Stimulated activated CD4-positive, alpha-beta T cell treated with anti-CD3 and anti-CD28 coated beads, Interleukin-12 subunit alpha, Interleukin-12 subunit beta, amount 100 ng/mL, for 4 hours (primary cell): ENCODE measurements at regions not wholly inside any gene's neighbourhood (a gene's known extent, or its start where the extent isn't known, plus 50 kb on each side); places are given as distances from the start of the nearest gene placed in this dataset.
"Not testable (repeated sequence)": the region's sequence is repeated elsewhere in the genome, so short reads cannot be mapped to it uniquely, and the experiment has no call there.

ENCODE experiments used
- DNase-seq: peaks from one replicate; pipeline ENCODE4 v3.0.0-alpha.2; 2020

DNA sequence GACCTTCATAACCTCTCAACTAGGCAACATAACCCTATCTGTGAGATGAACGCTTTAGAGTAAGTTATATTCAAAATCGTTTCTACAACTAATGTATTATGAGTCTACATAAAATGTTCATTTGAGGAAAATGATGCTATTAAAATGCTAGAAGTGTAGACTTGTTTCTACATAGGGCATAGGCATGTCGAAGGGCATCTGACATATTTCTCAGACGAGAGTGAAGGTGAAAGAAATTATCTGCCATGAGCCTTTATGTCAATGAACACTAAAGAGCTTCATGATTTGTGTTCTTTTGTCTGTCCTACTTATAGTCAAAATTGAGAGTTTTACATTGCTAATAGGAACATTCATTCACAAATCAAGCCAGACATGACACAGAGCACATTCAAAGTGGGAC lies 811.8 kb downstream of the RAB28 start:
- DNase-seq, result no peak

DNA sequence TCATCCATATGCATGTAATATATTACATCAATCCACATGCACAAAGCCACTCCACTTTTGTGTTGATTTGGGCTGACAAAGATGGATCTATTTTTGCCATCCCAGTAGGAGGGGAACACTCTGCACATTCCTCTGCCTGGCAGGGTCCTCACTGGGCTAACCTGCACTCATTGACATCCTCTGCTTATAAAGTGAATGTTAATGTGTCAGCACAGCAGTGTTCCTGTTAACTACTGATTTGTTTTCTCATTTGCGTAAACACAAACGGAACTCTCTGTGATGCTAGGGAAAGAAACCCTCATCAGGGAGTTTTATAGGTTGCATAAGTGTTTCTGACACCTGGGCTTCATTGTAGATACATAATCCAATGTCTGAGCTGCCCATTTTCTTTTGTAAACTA lies 826.0 kb downstream of the RAB28 start:
- no peak for DNase-seq

DNA sequence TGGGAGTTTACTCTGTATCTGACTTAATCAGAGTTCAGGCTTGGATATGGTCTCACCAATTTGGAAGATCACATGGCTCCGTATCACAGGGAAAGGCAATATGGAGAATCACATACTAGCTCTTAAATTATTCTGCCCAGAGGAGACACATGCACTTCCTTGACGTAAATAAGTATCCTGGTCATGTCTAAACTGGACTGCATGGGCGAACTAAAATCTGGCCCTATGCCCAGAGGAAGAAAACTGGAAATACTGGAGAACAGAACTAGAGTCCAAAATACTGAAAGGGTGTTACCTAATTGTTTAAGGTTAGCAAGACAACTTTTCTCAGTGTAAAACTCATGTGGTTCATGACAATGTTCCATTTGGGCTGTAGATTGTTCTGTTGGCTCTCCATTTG lies 832.3 kb downstream of the RAB28 start:
- no peak for DNase-seq

DNA sequence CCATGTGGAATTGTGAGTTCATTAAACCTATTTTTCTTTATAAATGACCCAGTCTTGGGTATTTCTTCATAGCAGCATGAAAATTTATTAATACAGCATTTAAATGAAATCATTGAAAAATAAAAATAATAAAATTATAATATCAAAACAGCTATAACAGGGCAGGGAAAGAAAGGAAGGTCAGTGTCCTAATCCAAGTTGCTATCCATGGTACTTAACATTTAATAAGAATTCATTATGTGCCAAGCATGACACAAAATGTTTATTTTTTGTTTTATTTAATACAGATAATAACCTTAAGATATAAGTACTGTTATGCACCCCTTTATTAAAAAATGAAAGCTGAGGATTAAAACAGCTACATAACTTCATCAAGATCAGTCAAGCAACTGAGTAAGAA lies 838.4 kb downstream of the RAB28 start:
- no peak for DNase-seq

DNA sequence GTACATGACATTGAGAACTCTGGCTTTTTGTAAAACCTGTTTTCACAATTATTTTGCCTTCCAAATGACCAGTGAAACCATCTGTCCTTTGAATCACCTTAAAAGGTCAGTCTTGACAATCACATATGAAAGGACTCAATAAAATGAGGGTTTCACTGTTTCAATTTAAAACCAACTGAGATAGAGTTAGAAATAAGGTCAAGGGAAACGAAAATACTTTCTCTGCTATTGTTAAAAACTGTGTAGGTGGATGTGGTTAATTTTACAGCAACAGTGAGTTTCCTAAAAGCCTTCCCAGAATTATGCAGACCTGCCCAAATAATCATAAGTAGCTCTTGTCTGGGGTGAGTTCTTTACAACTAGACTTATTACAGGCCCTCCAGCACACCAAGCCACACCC lies 839.9 kb downstream of the RAB28 start:
- no peak for DNase-seq

DNA sequence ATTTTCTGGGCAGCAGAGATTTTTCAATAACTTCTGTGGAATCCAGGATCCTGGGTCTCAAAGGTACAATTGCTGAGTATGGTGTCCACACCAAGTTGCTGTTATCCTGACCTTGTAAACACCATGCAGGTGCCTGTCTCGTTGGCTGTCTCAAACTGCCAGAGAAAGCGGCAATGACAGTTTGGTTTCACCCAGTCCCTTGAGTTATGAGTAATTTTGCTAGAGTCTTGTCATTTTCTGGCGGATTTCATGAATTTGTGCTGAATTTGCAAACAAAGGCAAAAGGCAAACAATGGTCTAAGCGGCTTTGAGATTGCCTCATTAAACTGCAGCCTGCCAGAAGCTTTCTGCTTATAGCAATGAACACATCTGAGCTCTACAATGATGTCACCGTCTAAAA lies 847.9 kb downstream of the RAB28 start:
- DNase-seq, result no peak

DNA sequence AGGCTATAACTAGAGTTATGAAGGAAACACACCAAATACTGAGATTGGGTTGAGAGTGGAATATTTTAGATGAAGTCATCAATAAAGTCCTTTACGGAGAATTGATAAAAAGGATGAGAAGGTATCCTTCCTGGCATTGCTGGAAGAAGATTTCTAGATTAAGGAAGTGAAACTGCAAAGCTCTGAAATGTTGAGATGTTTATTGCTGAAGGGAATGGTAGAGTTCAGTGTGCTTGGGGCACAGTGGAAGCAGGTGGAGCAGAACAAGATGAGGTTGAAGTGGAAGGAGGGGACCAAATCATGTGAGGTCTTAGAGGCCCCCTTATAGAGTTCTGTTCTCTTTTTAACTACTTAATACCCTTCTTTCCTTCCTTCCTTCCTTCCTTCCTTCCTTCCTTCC lies 848.5 kb downstream of the RAB28 start:
- DNase-seq, result no peak

DNA sequence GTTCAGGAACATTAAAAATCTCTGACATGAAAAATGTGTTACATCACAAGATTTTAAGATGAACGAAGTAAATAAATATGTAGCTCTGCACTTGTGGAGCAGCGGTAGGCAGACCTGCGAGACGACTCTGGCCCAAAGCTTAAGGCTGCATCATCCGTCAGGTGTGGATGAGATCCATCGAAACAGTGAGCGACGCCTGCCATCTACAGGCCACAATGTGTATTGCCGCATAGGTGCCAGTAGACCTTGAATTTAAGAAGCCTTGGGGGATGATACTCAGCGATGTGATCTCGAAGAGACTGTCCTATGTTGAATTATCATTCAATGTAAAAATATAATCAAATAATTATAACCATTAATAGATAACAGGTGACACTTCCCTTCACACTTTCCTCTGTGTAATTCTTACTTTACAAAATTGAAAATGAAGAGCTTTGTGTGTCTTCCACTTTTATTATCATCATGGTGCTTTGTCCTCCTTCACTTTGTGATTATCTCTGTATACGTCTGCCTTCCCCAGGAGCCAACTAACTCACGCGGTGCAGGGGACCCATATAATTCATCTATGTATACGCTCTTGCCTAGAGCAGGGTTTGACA lies 851.0 kb downstream of the RAB28 start:
- peak; percentile 69 for DNase-seq

DNA sequence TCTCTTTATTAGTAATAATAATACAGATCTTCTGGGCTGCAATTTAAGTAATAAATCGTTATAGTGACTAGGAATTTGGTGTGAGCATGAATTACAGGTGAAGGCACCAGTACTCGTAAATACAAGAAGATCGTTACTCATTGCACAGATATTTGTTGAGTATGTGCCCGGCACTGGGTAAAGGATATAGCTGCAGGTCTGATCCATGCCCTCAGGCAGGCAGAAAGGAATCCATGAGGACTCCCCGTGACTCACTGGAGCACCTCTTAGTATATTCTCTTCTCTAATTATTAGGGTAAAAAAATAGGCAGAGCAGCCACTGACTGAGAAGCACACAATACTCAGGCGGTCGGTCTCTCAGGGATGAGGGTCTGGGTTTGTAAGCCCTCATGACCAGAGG lies 868.3 kb downstream of the RAB28 start:
- no peak for DNase-seq

DNA sequence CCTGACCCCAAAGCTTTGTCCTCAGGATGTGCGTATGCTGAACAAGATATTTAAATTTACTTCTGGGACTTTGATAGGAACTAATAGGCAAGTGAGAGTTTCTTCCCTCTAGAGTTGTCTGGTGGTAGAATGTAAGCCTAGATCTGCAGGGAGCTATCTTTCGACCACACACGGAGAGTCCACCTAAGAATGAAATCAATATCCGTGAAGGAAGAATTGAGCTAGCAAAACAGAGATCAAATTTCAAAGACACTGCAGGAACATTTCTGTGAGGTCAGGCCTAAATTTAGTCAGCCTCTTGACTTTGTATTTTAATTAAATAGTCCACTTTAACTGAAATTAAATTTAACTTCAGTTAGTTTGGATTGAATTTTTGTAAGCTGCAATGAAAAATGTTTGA lies 871.3 kb downstream of the RAB28 start:
- no peak for DNase-seq

DNA sequence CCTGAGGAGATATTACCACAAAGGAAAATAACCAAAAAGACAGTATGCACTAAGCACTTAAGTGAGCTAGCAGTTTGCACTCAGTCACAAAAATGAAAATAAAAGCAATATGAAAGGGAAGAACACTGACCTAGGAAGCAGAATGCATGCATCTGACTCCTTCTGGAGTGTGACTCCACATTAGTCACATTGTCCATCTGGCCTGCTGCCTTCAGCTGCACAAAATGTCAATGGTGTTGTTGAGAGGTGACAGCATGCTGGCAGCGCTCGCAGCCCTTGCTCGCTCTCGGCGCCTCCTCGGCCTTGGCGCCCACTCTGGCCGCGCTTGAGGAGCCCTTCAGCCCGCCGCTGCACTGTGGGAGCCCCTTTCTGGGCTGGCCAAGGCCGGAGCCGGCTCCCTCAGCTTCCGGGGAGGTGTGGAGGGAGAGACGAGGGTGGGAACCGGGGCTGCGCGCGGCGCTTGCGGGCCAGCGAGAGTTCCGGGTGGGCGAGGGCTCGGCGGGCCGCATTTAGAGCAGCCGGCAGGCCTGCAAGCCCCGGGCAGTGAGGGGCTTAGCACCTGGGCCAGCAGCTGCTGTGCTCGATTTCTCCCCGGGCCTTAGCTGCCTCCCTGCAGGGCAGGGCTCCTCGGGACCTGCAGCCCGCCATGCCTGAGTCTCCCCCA lies 874.8 kb downstream of the RAB28 start:
- DNase-seq, result not testable (repeated sequence)

DNA sequence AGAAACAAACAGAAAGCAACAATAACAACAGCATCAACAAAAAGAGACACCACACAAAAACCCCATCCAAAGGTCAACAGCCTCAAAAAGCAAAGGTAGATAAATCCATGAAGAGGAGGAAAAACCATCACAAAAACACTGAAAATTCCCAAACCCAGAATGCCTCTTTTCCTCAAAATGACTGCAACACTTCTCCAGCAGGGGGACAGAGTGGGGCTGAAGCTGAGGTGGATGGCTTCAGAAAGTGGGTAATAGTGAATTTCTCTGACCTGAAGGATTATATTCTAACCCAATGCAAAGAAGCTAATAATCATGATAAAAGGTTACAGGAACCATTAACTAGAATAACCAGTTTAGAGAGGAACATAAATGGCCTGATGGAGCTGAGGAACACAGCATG lies 888.2 kb downstream of the RAB28 start:
- no peak for DNase-seq

DNA sequence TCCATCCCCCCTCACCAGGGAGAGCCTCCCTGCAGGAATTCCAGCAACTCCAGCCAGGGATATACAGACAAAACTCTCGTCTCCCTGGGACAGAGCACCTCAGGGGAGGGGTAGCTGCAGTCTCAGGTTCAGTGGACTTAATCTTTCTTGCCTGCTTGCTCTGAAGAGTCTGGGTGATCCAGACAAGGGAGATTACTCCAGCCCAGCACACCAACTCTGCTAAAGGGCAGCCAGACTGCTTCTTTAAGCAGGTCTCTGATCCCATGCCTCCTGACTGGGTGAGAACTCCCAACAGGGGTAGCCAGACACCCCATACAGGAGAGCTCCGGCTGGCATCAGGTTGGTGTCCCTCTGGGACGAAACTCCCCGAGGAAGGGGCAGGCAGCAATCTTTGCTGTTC lies 888.7 kb downstream of the RAB28 start:
- DNase-seq, result no peak

DNA sequence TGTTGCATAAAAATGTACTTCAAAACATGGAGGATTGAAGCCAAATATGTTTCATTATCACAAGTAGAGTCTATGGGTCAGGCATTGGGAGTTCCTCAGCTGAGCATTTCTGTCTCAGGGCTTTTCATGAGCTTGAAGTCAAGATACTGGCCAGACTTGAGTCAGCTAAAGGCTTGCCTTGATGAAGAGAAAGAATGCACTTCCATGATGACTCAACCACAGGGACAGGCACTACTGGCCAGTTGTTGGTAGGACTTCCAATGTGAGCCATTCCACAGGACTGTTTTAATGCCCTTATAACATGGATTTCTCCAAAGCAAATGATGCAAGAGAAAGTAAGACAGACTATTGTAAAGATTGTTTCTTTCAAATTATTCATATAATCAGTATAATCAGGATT lies 895.6 kb downstream of the RAB28 start:
- no peak for DNase-seq

DNA sequence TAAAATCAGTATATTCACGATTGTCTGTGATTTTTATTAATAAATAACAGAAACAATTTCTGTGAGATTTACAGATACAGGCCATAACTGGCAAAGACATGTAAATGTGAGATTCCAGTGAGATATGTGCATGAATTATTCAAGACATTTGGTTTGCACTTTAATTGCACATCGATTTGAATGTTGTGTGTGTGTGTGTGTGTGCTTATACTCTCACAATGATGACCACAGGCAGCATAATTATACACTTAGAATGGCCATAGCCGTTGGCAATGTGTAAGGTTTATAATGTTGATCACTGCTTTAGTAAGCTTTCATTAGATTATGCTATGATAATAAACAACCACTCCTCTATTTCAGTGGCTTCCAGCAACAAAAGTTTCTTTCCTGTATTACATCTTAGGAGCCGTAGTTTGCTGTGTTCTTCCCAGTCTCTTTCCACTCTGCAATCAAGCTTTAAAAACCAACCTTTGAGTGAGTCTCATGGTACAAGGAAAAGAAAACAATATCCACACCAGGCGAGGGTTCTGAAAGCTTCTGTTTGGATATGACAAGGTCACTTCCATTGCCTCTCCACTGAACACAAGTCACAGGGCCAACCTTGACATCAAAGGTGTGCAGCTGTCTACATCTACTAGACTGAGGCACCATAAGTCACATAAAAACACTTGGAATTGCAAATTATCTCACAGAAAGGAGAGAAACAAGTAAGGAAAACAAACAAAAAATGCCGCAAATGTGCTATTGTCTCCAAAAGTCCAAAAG lies 897.7 kb downstream of the RAB28 start:
- DNase-seq, result no peak

DNA sequence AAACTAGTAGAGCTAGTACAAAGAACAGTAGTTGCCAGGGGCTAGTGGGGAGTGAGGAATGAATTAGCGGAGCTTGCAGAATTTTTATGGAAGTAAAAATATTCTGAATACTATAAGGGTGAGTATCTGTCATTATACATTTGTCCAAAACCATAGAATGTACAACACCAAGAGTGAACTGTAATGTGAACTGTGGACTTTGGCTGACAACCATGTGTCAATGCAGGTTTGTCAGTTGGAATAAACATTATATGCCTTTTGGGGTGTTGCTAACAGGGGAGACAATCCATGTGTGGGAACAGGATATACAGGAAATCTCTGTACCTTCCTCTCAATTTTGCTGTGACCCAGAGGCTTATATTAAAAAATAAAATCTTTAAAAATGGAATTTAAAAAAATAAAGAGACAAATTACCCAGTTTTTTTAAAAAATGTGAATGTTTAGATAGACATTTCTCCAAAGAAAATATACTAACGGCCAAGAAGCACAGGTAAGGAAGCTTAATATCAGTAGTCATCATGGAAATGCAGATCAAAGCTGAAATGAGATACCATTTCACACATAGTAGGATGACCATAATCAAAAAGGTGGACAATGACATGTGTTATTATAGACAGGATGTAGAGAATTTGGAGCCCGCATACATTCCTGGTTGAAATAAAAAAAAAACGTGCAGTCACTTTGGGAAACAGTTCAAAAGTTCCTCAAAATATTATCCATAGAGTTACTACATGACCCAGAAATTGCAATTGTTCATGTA lies 899.8 kb downstream of the RAB28 start:
- DNase-seq, result no peak

DNA sequence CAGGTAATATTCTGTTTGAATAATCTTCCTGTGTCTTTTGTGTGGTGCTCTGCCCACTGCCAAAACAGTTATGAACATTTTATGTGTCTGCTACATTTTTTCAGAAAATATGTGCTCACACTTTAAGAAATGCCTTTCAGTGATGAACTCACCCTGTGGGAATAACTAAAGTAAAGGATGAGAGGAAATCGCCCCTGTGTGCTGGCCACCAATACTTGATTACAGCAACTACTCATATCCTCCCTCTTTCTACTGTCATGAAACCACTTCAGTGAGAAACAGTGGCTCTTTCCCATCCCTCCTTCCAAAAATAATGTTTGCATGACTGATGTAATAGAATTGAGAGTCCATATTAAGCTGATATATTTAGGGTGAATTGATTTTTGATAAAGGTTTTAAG lies 900.9 kb downstream of the RAB28 start:
- DNase-seq, result no peak

DNA sequence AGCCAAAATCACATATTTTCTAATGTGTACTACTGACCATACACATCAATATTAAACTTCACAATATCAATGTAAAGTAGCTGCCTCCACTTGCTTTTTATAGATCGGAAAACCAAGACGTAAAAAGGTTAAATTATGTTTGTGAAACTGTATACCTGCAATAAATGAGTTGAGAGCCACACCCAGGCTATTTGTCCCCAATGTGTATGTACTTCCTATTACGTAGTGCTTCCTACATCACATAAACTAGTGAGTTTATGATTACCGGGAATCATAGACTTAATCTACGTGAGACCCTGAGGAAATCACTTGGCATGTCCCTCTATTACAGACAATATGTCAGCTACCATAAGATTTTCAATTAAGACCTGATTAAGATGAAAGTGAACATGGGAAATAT lies 903.4 kb downstream of the RAB28 start:
- DNase-seq, result no peak

DNA sequence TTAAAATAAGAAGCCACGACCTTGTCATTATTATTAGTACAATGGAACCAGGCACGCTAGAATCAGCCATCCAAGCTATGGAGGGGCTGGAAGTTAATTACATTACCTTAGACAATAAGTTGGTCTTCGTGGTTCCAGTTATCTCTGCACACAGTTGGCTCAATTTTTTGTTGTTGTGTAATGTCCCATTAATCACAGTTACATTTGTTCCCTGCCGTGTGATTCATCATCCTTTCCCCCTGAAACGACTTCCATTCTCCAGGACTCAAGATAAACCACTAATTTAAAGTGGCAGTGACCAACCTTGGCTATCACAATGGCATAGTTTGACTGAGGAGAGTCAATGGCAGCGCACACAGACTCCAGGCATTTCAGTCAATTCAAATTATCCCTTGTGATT lies 905.0 kb downstream of the RAB28 start:
- no peak for DNase-seq

DNA sequence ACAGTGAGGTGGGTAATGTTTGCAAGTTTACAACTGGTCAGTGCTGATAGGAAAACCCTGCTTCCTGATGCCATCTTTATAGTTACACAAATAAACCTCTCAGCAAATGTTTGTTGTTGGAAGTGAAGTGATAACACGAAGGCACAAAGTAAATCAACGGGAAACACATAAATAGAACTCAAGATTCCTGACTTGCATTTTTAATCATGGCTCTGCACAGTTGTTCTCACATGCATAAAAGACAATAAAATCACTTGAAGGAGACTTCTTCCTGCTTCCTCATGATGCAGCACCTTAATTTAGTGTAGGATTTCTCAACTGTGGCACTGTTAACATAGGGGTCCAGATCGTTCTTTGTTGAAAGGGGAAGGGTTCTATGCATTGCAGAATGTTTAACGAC lies 907.7 kb downstream of the RAB28 start:
- DNase-seq, result no peak

DNA sequence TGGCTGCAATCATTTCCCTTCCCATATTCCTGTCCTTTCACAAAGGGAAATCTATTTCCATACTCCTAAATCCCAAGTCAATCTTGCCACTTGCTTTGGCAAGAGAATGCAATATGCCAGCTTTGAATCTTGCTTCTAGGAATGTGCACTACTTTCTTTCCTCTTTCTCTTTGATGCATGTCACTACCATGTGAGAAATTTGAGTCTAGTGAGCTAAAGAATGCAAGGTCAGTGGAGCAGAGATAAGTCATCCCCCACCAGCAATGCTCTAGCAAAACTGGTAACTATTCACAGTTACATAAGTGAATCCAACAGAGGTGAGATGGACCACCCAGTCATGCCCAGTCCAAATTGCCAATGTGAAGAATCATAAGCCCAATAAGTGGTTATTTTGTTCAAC lies 910.4 kb downstream of the RAB28 start:
- no peak for DNase-seq

DNA sequence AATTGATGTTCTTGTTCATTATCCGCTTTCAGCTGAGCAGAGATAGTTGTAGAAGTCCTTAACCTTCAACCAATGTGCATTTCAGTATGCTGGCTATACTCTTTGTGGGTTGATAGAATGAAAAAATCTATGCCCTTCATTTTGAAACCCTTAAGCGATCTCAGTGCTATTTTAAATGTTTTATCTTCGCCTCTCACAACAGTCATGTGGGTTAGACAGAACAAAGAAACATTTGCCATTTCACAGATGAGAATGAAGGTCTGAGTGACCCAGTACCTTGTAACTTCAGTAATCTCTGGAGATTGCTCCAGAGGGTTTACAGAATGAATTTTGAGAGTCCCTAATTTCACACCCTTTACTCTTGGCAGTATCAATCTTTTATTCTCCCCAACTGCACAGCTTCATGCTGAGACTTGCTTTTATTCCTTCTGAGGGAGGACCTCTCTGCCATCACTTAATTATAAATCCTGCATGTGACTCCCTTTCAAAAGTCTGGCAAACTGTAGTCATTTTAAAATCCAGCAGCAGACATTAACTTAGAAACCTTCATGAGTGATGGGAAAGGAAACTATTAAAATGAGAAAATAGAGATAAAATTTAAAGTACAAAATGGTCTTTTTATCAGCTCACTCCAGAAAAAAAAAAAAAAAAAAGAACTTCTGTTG lies 921.5 kb downstream of the RAB28 start:
- DNase-seq, result no peak

DNA sequence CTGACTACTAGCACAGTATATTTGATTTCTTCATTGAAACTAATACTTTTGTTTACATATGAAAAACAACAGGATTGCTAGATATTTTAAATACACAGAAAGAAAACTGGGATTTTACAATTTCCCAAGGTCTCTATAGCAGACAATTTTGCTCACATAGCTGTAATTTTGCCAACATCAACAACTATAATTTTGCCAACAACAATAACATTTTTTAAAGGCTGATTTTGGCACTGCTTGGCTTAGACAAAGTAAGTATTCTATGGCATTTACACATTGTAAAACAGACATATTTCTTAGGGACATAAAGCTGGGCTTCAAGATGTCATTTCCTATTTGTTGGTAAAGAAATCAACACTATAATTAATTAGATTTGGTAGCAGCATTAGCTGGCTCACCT lies 922.1 kb downstream of the RAB28 start:
- no peak for DNase-seq
